PC-9 (cell line): ENCODE measurements at regions not wholly inside any gene's neighbourhood (a gene's known extent, or its start where the extent isn't known, plus 50 kb on each side); places are given as distances from the start of the nearest gene placed in this dataset.

Experiments used
- EZH2 ChIP-seq: fragments of 200-600 bp; sonication (generic); IDR thresholded peaks from 2 replicates; pipeline ENCODE4 v1.8.0; 2017; ENCODE audit warnings: antibody characterized with exemption, low read depth
- TF ChIP-seq, protein P1 (sequence below): fragments of 200-600 bp; sonication (generic); conservative IDR thresholded peaks from 2 replicates; pipeline ENCODE4 v1.6.1; 2017; ENCODE audit warnings: mixed run types, antibody characterized with exemption, mild to moderate bottlenecking, moderate library complexity

DNA sequence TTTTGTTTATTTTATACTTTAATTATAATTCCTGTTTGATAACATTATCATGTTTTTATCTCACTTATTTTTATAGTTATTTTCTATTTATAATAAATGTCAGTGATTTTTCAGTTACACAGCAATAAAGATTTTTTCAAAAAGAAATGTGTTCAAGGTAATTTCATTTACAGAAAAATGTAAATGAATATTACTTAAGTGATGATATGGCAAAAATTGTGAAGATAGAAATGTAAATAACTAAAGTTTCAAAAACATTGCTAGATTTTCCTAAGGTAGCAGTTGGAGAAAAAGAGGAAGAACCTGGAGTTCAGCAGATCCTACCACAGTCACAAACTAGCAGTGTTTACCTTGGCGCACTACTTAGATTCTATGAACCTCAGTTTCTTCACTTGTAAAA is 202.6 kb downstream of the RFPL4B start:
- TF ChIP-seq, protein P1, sequence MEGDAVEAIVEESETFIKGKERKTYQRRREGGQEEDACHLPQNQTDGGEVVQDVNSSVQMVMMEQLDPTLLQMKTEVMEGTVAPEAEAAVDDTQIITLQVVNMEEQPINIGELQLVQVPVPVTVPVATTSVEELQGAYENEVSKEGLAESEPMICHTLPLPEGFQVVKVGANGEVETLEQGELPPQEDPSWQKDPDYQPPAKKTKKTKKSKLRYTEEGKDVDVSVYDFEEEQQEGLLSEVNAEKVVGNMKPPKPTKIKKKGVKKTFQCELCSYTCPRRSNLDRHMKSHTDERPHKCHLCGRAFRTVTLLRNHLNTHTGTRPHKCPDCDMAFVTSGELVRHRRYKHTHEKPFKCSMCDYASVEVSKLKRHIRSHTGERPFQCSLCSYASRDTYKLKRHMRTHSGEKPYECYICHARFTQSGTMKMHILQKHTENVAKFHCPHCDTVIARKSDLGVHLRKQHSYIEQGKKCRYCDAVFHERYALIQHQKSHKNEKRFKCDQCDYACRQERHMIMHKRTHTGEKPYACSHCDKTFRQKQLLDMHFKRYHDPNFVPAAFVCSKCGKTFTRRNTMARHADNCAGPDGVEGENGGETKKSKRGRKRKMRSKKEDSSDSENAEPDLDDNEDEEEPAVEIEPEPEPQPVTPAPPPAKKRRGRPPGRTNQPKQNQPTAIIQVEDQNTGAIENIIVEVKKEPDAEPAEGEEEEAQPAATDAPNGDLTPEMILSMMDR, result no peak
- no peak for TF ChIP-seq EZH2
